ENCODE measurements at regions not wholly inside any gene's neighbourhood (a gene's known extent, or its start where the extent isn't known, plus 50 kb on each side); places are given as distances from the start of the nearest gene placed in this dataset.
A peak's percentile ranks its signal among the peaks of the same experiment; 100 is the strongest.

GRCh38 chr2:239576784-239577685 lies 176.2 kb upstream of the HDAC4 start:
- no peak for DNase-seq (ENCODE audit: low read depth)

GRCh38 chr2:239575931-239576445 lies 175.2 kb upstream of the HDAC4 start:
- DNase-seq (ENCODE audit: low read depth) = no peak

- DNase-seq (ENCODE audit: low read depth) = no peak
Observed at GRCh38 chr2:239574434-239575156, 173.8 kb upstream of the HDAC4 start.

- DNase-seq (ENCODE audit: low read depth) = no peak
Observed at GRCh38 chr2:239574054-239574433, 173.2 kb upstream of the HDAC4 start.

GRCh38 chr2:239570971-239571520 lies 170.2 kb upstream of the HDAC4 start:
- DNase-seq (ENCODE audit: low read depth) = no peak

GRCh38 chr2:239570216-239570925 lies 169.6 kb upstream of the HDAC4 start:
- no peak for DNase-seq (ENCODE audit: low read depth)

- DNase-seq (ENCODE audit: low read depth) = peak; percentile 4
Observed at GRCh38 chr2:239569401-239570090, 168.7 kb upstream of the HDAC4 start.

GRCh38 chr2:239568601-239569000 lies 167.8 kb upstream of the HDAC4 start:
- DNase-seq (ENCODE audit: low read depth) = no peak

GRCh38 chr2:239567786-239568185 lies 167.0 kb upstream of the HDAC4 start:
- no peak for DNase-seq (ENCODE audit: low read depth)

GRCh38 chr2:239566995-239567568 lies 166.3 kb upstream of the HDAC4 start:
- DNase-seq (ENCODE audit: low read depth) = no peak

- no peak for DNase-seq (ENCODE audit: low read depth)
Observed at GRCh38 chr2:239566162-239566994, 165.6 kb upstream of the HDAC4 start.

GRCh38 chr2:239564587-239564986 lies 163.8 kb upstream of the HDAC4 start:
- no peak for DNase-seq (ENCODE audit: low read depth)

- DNase-seq (ENCODE audit: low read depth) = no peak
Observed at GRCh38 chr2:239563561-239563960, 162.7 kb upstream of the HDAC4 start.

GRCh38 chr2:239561446-239562001 lies 160.7 kb upstream of the HDAC4 start:
- no peak for DNase-seq (ENCODE audit: low read depth)

GRCh38 chr2:239559417-239560261 lies 158.8 kb upstream of the HDAC4 start:
- no peak for DNase-seq (ENCODE audit: low read depth)

- no peak for DNase-seq (ENCODE audit: low read depth)
Observed at GRCh38 chr2:239558661-239559060, 157.8 kb upstream of the HDAC4 start.

- DNase-seq (ENCODE audit: low read depth) = no peak
Observed at GRCh38 chr2:239557516-239557915, 156.7 kb upstream of the HDAC4 start.

- DNase-seq (ENCODE audit: low read depth) = no peak
Observed at GRCh38 chr2:239555571-239555905, 154.7 kb upstream of the HDAC4 start.
